ENCODE measurements at regions not wholly inside any gene's neighbourhood (a gene's known extent, or its start where the extent isn't known, plus 50 kb on each side); places are given as distances from the start of the nearest gene placed in this dataset.

DNA sequence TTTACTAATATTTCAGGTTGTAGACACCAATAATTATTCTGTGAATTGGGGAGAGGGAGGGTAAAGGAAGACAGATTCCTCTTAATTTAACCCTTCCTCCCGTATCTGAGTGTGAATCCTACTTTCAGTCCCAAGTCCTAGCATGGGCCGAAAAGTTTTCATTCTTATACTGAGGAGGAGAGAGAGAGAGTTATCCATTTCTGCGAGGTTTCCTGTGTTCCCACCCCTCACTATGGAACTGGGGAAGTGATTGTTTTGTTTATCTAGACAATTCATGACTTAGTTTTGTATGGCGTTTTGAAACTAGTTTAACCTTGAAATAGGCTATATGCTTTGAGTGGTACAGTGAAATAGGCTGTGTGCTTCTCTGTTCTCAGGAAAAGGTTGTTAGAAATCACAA, 134.0 kb upstream of the DPYD start:
- no peak for DNase-seq

DNA sequence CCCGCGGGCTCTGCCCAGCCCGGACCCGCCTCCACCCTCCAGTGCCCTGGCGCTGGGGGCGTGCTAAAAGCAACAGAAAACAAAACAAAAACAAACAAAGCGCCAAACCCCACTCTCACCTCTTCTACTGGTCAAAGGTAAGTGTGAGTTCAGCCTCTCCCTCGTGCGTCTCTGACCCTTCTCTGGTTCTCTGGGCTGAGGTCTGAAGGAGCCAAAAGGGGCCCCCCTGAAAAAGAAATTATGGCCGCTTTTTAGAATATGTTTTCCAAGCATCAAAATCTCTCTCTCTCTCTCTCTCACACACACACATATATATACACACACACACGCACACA, 133.5 kb upstream of the DPYD start:
- no peak for DNase-seq

DNA sequence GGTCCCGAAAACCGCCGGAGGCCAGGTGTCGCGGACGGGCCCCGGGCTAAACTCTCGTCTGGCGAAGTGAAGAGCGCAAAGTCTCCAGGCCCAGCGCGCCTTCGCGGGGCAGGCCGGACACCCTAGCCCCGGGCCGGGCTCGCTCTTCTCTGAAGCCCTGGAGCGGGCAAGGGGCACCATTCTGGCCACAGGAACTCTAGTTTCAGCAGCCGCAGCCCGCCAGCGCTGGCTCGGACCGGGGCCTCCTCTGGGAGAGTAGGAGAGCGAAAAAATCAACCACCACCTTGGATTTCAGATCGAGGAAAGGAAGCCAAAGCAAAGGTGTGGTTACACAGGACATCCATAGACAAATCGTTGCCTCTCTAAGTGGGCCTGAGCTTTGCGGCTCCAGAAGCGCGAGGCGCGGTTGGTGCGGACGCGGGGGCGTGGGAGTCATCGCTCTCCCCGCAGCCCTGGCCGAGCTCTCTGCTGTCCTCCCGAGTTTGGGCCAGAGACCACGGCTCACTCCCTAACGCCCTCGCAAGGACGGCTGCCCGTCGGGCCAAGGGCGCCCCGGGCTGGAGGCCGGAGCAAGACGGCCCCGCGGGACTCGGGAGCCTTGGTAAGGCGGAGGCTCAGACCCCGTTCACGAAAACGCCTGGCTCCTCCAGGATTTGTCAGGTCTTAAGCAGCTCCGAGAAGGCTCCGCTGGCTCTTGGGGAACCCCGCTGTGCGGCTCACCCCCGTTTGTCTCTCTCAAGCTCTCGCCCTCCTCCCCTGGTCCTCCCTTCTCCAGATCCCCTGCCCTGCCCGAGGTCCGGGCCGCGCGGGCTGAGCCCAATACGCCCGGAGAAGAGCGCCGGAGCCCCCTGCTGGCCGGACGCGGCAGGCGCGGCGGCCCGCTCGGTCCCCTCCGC, 132.9 kb upstream of the DPYD start:
- peak; percentile 30 for DNase-seq

DNA sequence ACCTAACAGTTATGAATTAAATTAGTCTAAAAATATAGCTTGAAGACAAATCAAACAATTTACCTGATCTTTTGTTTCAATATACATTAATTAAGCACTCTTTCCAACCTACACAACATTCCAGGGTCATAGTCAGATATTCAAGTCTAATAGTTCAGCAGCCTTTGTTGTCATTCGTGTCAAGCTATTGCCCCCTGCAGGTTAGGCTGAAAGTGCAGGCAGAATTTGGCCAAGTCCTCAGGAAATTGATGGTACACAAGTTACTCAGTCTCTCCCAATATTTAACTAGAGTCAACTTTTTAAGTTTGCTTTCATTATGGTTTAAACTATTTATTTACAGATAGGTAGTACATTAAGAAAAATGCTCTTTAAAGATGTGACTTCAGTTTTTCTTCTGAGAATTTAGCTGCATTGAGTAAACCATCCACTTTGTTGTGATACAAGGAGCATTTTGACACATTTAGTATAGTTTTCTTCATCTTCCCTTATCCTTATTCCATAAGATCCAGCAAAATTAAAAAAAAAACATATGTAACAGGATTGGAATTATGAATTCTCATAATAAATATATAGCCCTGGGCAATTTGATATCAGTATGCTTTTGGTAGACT, 130.3 kb upstream of the DPYD start:
- DNase-seq, result peak; percentile 56

DNA sequence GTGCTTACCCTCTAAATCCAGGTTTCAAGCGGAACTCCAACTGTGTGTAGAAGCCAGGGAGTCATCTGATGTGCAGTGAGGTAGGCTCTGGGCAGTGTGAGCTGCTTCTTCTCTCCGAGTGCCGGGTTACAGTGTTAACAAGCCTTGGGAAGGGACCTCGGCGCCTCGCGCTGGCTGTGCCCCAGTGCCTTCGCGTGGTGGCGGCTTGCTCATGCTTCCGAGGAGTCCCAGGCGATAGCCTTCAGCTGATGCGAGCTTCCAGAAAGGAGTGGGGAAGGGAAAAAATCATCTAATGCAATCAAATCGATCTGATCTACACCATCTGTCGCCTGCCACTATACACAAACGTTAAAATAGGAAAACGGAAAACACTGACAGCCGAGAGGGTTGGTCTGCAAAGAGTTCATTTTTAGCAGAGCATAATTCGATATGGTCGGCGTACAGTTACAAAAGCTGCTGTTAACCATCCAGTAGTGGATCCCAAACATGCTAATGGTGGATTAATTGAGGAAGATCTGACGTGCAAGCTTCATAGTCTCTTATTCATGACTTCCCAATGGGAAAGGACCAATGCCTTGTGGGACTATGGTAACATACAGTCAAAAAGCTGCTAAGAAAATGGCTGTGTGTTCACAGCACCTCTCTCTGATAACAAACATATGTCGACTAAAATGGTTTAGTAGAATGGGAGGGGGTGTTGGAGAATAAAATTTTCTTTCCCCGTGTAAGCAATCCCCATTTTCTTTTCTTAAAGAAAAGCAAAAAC, 128.7 kb upstream of the DPYD start:
- no peak for DNase-seq

DNA sequence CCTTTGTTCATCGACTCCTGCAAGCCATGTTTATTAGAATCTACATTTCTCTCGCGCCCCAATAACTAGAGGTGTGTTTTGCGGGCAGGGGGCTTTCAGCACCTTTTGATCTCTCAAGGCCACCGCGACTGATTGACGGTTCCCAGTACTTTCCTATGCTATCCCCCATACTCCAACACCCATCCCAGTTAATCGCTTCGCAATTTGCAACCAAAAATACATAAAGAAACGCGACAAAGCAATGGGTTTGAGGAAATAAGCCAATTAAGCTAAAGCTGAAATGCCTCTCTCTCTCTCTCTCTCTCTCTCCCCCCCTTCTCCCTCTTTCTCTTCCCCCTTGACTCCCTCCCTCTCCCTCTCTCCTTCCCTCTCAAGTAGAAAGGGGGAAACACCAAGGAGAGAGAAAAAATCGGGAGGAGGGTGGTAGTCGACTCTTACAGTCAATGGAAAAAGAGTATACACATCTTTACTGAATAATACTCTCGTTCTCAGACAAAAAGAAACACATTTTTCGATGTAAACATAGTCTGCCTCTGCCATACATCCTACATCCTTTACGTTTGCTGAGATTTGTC, 128.0 kb upstream of the DPYD start:
- no peak for DNase-seq

DNA sequence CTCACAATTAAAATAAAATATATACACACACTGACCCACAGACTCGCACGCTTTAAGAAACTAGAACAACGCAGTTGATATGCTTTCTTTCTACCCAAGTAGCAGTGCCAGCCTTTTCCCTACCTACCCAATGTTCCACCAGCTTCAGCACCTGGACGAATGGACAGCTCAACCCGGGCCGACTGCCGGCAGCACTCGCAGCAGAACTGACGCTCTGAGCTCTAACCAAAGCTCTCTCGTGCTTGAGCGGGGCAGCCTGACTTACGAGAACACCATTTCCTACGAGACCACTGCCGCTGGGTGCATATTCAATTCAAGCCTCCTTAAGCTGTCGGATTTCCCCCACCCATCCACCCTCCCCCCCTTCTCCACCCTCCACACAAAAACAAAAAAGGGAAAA, 127.4 kb upstream of the DPYD start:
- DNase-seq, result peak; percentile 53

DNA sequence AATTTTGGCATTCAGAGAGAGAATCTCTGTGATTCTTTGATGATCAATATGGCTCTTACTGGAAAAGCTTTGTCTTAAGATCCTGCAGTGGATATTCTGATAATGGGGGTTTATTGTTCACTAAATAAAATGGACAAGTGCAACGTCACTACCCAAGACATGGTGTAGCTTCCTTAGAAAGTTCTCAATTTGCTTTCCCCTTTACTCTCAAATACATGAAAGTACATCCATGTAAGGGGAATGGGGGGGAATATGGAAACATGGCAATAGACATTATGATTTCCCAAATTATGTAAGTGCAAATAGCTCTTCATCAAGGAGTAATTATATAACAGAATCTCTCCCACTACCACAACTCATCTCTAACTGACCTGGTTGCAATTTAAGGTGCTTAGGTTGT, 126.3 kb upstream of the DPYD start:
- no peak for DNase-seq

DNA sequence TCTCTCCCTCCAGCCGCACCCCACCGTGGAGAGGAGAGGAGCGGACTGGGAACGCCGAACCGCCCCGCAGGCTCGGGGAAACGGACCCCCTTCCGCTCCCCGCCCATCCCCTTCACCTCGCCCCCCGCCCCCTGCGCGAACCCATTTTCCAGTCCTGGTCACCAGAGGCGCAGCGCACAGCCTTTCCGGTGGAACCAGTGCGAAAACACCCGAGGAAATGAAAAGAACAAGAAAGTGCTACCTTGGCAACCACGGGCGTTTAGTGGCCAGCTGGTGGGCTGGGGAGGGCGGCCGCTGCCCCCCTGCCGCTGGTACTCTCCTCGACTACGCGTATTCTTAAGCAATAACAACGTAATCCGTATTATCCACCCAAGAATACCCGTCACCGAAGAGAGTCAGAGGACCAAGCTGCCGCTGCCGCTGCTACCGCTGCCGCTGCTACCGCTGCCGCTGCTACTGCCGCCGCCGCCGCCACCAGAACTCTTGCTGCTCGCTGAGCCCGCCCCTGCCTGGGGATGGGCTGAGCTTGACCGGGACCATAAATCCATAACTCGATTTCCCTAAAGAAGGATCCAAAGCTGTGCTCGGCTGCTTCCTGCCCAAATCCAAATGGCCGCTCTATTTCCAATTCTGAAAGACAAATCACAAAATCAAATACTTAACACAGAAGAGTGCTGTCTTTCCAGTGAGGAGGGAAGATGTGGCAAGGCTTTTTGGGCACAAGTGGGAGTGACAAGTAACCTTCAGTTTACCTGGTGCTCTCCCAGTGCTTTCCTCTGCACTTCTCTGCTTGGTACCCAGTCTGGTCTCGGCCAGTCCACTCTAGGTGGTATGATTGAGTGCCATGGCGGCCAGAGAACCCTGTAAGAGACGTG, 125.2 kb upstream of the DPYD start:
- no peak for DNase-seq

DNA sequence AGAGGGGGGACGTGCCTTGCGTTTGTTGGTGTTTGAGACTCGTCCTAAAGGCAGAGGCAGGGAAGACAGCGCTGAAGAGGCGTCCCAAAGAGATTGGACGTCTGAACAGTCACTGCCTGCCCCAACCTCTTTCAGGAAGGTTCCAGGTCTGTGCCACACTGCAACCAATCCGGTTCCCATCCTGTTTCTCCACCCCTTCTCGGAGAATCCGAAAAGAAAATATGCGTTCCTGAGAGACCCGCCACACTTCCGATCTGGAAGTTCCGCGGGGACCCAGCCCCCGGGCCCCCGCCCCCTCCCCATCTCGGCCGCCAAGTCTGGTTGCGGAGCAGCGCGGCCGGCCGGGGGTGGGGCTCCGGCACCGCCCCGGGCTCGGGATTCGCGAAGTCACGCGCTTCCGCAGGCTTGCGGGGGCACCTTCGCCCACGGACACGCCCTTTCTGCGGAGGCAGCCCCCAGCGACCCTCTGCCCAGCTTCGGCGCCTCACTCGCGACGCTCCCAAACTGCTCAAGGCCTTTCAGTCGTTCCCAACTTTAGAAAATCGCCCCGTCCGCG, 124.5 kb upstream of the DPYD start:
- no peak for DNase-seq

DNA sequence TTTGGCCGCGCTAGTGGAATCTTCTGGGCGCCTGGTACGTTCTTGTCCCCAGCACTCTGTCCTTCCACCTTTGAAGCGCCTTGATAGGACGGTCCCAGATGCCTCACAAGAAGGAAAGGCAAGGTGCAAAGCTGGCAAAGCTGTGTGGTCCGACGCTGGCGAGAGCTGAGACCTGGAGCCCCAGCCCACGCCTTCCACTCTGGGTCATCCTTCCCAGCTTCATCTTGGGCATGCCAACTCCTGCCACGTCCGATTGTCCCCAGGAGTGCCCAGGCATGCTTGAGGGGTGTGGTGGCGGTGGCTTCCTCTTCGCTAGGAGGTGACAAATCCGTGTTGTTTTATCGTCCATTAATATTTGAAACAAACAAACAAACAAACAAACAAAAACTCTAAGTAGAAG, 123.9 kb upstream of the DPYD start:
- DNase-seq, result no peak

DNA sequence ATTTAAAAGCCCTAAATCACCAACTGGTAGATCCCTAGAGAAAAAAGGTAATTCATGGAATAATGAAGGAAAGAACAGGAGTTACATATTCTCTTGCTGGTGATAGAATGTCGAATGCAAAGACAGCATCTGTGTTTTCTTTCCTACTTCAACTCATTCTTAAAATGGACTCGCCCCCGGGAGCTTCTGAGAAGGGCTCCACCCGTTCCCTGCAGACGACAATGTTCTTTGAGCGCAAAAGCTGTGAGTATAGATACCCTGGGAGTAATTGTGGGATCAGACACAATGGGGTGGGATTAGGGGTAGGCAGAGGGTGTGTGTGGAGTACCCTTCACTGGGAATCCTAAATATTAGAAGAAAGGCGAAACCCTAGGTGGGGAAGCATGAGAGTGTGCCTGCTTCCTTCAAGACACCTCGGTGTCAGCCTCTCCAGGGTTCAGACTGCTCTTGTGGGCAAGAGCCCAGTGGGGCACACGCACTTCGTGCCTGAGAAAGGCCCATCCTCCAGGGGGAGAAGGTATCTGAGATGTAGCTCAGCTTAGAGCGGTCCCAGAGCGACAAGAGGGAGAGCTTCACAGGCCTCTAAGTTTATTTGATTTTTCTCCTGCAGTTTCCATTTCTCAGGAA, 123.3 kb upstream of the DPYD start:
- no peak for DNase-seq

DNA sequence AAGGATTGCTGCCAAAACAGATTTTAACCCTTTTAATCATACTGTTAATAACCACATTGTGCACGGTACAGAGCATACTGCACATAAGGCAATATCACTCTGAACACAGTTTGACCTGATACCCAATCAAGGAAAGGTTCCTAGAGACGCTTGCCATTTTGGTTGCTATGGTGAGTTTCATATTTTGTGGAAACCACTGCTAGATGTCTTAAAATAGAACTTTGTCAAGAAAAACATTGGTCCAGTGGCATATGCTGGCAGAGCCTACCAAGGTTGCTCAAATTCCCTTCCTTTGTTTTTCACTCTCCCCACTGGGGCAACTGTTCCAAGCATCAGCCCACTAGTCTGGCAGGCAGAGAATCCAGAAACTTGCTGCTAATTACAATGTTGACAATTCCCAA, 114.8 kb upstream of the DPYD start:
- DNase-seq, result no peak

DNA sequence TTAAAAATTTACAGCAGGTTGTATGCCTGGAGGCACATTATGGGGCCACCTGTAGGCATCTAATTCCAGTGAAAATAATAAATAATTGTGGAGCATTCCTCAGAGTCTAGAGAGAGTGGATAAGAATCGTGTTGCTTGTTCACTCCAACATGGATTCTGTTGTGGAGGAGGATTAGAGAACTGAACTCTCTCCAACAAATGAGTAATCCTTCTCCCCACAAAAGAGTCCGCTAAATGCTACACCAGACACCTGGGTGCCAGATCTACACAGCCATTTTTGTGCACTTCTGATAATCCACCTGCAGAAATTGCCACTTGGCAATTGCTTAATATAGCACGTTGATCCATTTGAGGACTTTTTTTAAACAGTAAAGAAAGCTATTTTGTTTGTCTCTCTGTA, 113.7 kb upstream of the DPYD start:
- DNase-seq, result no peak

DNA sequence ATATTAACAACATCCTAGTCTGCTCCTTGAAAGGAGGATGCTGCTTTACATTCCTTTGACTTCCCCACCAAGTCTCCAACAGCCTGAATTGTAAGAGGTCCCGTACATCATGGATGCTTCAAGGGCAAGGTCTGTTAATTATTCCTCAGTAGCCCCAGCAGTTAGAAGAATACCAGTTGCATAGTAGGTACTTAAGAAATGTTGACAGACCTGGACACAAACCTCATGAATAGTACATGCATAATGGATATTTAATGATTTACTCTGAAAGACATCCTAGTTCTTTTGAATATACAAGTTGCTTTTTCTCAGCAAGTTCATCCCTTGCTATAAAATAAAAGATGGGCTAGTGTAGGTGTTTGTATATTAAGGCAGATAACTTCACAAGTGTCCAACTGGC, 112.1 kb upstream of the DPYD start:
- no peak for DNase-seq

DNA sequence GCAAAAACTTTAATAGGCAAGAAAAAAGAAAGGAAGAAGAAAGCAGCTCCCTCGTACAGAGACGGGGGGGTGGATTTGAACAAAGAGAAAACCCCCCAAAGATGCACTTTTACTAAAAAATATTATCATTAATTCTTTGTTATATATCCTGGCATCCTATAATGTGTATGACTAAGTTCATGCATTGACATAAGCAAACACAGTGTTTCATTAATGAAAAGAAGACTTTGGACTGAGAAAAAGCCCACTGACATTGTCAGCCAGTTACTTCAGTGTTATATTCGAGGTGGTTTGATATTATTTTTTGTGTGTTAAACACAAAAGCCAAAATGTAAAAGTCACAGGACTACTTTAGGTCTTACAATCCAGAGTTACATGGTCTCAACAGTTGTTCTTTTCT, 110.1 kb upstream of the DPYD start:
- no peak for DNase-seq

DNA sequence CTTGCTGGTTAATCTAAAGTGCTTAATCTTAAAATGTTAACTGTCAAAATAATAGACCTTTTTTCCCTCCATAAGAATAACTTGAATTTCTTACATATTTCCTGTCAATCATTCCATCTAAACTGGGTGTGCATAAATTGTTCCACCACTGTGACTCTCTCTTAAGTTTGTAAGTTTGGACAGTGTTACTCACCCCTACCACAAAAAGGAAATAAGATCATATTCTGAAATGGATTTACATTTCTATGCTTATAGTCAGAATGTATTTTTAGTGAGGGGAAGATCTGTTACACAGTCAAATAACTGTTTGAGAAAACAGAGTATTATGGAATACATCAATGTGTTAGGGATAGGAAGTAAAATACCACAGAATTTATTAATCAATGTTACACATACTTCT, 109.6 kb upstream of the DPYD start:
- DNase-seq, result no peak

DNA sequence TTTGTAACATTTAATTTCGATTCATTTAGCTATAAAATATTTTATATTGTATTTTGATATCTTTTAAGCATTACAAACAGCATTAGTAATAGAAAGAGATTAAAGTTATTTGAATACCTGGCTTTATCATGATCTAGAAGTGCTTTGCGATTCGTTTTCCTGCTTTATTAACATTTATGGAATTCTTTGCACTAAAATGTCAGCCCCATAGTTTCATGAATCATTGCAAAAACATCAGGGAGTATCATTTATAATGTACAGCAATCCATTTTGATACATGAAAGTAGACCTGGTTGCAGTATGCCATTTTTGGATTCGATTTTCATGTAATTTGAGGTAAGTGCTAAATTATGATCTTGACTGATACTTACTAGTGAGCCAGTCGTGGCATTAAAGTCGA, 108.0 kb upstream of the DPYD start:
- DNase-seq, result no peak

DNA sequence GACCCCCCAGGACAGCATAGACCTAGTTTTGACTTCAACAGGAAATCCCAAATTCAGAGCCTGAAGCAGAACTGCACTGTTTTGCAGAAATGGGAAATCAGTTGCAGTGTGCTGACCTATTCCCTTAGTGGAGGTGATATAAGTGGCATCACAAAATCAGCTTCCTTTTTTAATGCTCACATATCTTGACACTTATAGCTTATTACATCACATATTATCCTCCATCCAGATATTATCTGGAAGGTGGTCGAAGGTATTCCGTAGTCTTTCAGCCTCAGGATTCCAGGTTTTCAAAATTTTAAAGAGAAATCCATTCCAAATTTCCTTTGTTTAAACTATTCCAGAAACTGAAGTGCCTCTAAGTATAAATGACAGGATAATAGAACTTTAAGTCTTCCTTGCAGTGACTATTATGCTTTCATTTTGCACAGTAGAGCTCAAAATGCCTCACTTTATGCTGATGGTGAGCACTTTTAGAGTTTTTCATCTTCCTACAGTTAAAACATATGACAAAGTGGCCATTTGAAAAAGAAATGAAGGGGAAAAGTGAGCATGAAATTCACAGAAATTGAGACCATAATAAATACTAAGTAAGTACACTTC, 106.4 kb upstream of the DPYD start:
- no peak for DNase-seq

DNA sequence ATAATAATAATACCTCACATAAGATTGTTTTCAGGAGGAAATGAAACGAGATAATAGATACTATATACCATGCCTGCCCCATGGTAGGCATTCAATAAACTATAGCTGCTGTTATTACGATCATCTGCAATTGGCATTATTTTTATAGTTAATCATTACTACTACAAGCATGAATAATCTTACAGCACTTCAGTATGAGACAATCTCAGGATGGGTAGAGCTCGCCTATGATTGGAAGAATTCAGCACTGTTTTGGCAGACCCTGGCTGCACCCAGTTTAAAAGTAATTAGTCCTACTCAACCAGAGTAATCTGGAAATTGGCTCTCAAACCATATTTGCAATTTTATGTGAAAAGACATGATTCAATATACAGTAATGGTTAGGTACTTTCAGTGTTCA, 105.0 kb upstream of the DPYD start:
- DNase-seq, result no peak

DNA sequence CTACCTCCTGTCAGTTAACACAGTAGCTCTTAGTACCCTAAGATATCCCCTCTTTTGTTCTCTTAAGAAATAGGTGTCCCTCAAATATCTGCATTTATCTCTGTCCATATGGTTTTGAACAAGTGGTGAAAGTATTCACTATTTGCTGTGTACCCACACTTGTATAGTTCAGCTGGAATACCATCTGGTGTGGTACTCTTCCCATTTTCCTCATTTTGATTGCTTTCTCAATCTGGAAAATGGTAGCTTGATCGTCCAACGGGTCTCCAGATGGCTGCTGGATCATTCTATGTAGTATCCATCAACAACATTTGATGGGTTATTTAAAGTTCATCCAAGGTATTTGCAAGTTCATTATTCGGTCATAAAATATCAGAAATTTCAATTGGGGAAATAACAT, 100.3 kb upstream of the DPYD start:
- no peak for DNase-seq

DNA sequence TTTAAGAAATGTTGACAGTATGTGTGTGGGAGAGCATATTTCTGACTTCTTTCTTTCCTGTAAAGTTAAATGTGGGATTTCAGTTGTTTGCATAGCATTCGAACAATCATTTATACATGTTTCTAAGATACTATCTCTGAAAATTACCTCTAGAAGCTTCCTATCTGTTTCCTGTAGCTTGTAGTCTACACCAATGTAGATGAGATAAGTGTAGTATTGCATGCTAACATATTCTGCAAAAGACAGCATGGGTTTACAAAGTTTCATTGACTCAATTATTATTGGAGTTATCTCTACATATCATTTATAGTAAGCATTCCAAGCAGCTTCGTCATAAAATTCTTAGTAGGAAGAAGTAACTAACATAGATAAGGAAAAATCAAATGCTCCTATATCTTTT, 98.9 kb upstream of the DPYD start:
- no peak for DNase-seq

Data from stimulated activated naive CD4-positive, alpha-beta T cell treated with Interleukin-2 at 50 U/mL for 16 hours (primary cell).